C4-2B (cell line): ENCODE measurements at regions not wholly inside any gene's neighbourhood (a gene's known extent, or its start where the extent isn't known, plus 50 kb on each side); places are given as distances from the start of the nearest gene placed in this dataset.

Experiments used
- ZFX ChIP-seq: fragments of 450-650 bp; IDR thresholded peaks from 2 replicates; pipeline ENCODE4 v1.6.1; 2017
- TF ChIP-seq, protein P1 (sequence below): fragments of 450-650 bp; conservative IDR thresholded peaks from 2 replicates; pipeline ENCODE4 v1.5.1; 2017; ENCODE audit warnings: mild to moderate bottlenecking

DNA sequence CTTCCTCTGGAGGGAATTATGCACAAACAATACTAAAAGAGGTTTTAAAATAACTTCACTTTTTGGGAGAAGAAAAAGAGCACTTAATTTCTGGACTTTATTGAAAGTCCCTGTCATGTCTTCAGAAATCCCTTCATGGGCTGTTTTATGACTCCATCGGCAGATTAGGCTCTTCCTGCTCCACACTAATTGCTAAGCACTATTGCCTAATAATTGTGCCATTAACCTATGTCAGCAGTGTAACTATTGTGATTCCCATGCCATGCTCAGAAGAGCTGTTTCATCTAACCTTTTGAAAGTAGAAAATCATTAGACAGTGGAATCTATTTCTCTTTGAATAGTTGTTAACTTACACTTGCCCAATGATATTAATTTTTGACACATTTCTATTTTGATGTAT lies 489.3 kb upstream of the RUNX1 start:
- TF ChIP-seq, protein P1, sequence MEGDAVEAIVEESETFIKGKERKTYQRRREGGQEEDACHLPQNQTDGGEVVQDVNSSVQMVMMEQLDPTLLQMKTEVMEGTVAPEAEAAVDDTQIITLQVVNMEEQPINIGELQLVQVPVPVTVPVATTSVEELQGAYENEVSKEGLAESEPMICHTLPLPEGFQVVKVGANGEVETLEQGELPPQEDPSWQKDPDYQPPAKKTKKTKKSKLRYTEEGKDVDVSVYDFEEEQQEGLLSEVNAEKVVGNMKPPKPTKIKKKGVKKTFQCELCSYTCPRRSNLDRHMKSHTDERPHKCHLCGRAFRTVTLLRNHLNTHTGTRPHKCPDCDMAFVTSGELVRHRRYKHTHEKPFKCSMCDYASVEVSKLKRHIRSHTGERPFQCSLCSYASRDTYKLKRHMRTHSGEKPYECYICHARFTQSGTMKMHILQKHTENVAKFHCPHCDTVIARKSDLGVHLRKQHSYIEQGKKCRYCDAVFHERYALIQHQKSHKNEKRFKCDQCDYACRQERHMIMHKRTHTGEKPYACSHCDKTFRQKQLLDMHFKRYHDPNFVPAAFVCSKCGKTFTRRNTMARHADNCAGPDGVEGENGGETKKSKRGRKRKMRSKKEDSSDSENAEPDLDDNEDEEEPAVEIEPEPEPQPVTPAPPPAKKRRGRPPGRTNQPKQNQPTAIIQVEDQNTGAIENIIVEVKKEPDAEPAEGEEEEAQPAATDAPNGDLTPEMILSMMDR: no peak
- TF ChIP-seq ZFX: no peak
